SU-DHL-6 (cell line): ENCODE measurements at regions not wholly inside any gene's neighbourhood (a gene's known extent, or its start where the extent isn't known, plus 50 kb on each side); places are given as distances from the start of the nearest gene placed in this dataset.
"Not testable (repeated sequence)": the region's sequence is repeated elsewhere in the genome, so short reads cannot be mapped to it uniquely, and the experiment has no call there.

Experiments used
- H2AFZ ChIP-seq: fragments of 200-600 bp; sonication (generic); 2 replicates; pipeline ENCODE4 v1.6.1; 2014; ENCODE audit warnings: low read depth, mild to moderate bottlenecking, moderate library complexity, mixed read lengths, antibody characterized with exemption, low read length; ENCODE audit not compliant: severe bottlenecking
- H3F3A ChIP-seq: fragments of 200-600 bp; shearing (Covaris generic); 2 replicates; pipeline ENCODE4 v1.6.0; 2016; ENCODE audit warnings: antibody characterized with exemption, mild to moderate bottlenecking; ENCODE audit not compliant: insufficient read depth
- H3K27ac ChIP-seq: fragments of 200-600 bp; sonication (generic); 2 replicates; pipeline ENCODE4 v1.5.1; 2016; ENCODE audit warnings: low read depth, mild to moderate bottlenecking, low read length, moderate library complexity, mixed read lengths
- H3K27me3 ChIP-seq: fragments of 200-600 bp; sonication (generic), shearing (Covaris generic); 2 replicates; pipeline ENCODE4 v1.6.0; 2014; ENCODE audit warnings: mild to moderate bottlenecking, low read length
- H3K36me3 ChIP-seq: fragments of 200-600 bp; sonication (generic); 2 replicates; pipeline ENCODE4 v1.6.1; 2014; ENCODE audit warnings: mild to moderate bottlenecking, low read length, mixed read lengths
- H3K4me2 ChIP-seq: fragments of 300-600, 200-600 bp; shearing (Covaris generic), sonication (generic); 2 replicates; pipeline ENCODE4 v1.6.0; 2014; ENCODE audit warnings: low read length, low read depth, mild to moderate bottlenecking; ENCODE audit not compliant: poor library complexity, severe bottlenecking
- H3K4me3 ChIP-seq: fragments of 200-600 bp; sonication (generic); 2 replicates; pipeline ENCODE4 v1.5.1; 2014; ENCODE audit warnings: antibody characterized with exemption, low read length, mild to moderate bottlenecking, mixed read lengths; ENCODE audit not compliant: insufficient read depth, poor library complexity, severe bottlenecking
- H3K79me2 ChIP-seq: fragments of 200-600 bp; sonication (generic); 2 replicates; pipeline ENCODE4 v1.6.1; 2014; ENCODE audit warnings: mild to moderate bottlenecking, low read length, moderate library complexity; ENCODE audit not compliant: insufficient read depth
- H3K9ac ChIP-seq: fragments of 200-600 bp; sonication (generic); 2 replicates; pipeline ENCODE4 v1.7.0; 2014; ENCODE audit warnings: mild to moderate bottlenecking, low read length
- H3K9me2 ChIP-seq: fragments of 200-600 bp; sonication (generic); replicated peaks from 2 replicates; pipeline ENCODE4 v1.6.1; 2014; ENCODE audit warnings: low read length; ENCODE audit not compliant: insufficient read depth
- H3K9me3 ChIP-seq: fragments of 200-600 bp; sonication (generic); 2 replicates; pipeline ENCODE4 v1.6.1; 2014; ENCODE audit warnings: low read length, mixed read lengths; ENCODE audit not compliant: insufficient read depth
- H4K20me1 ChIP-seq: fragments of 200-600 bp; sonication (generic); 2 replicates; pipeline ENCODE4 v1.6.1; 2014; ENCODE audit warnings: low read depth, mild to moderate bottlenecking, antibody characterized with exemption, low read length, moderate library complexity, mixed read lengths
- EZH2phosphoT487 ChIP-seq: fragments of 200-600 bp; sonication (generic), shearing (Covaris generic); conservative IDR thresholded peaks from 2 replicates; pipeline ENCODE4 v1.6.1; 2018; ENCODE audit warnings: mild to moderate bottlenecking, antibody characterized with exemption, low read length, moderate library complexity, mixed read lengths
- TF ChIP-seq, protein P1 (sequence below): fragments of 200-600 bp; sonication (generic); IDR thresholded peaks from one replicate; pipeline ENCODE4 v1.5.1; 2017; ENCODE audit warnings: antibody characterized with exemption, mild to moderate bottlenecking, low read length, moderate library complexity; ENCODE audit not compliant: insufficient read depth, poor library complexity, severe bottlenecking

- H3K79me2 ChIP-seq, result no peaks in the 10 kb centered on the region
- H3K36me3 ChIP-seq, result no peaks in the 10 kb centered on the region
- no peaks in the 10 kb centered on the region for H4K20me1 ChIP-seq
- H3K4me2 ChIP-seq, result no peak overlapping the region
- no peak overlapping the region for H3K4me3 ChIP-seq
- H3F3A ChIP-seq, result no peaks in the 10 kb centered on the region
- no peak overlapping the region for H2AFZ ChIP-seq
- TF ChIP-seq EZH2phosphoT487, result no peak
- TF ChIP-seq, protein P1, sequence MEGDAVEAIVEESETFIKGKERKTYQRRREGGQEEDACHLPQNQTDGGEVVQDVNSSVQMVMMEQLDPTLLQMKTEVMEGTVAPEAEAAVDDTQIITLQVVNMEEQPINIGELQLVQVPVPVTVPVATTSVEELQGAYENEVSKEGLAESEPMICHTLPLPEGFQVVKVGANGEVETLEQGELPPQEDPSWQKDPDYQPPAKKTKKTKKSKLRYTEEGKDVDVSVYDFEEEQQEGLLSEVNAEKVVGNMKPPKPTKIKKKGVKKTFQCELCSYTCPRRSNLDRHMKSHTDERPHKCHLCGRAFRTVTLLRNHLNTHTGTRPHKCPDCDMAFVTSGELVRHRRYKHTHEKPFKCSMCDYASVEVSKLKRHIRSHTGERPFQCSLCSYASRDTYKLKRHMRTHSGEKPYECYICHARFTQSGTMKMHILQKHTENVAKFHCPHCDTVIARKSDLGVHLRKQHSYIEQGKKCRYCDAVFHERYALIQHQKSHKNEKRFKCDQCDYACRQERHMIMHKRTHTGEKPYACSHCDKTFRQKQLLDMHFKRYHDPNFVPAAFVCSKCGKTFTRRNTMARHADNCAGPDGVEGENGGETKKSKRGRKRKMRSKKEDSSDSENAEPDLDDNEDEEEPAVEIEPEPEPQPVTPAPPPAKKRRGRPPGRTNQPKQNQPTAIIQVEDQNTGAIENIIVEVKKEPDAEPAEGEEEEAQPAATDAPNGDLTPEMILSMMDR, result no peak
- H3K9me2 ChIP-seq, result no peaks in the 10 kb centered on the region
- no peaks in the 10 kb centered on the region for H3K9me3 ChIP-seq
- H3K27me3 ChIP-seq, result no peaks in the 10 kb centered on the region
- H3K27ac ChIP-seq, result no peak overlapping the region
- H3K9ac ChIP-seq, result no peak overlapping the region
Measured at GRCh38 chr5:34436761-34437501, 219.2 kb upstream of the RAI14 start.

- H3K9me2 ChIP-seq, result no peaks in the 10 kb centered on the region
- H2AFZ ChIP-seq, result no peak overlapping the region
- no peaks in the 10 kb centered on the region for H3K9me3 ChIP-seq
- H3K27me3 ChIP-seq, result no peaks in the 10 kb centered on the region
- TF ChIP-seq, protein P1, result no peak
- H3F3A ChIP-seq, result no peaks in the 10 kb centered on the region
- H3K4me3 ChIP-seq, result no peak overlapping the region
- H3K36me3 ChIP-seq, result no peaks in the 10 kb centered on the region
- no peaks in the 10 kb centered on the region for H3K79me2 ChIP-seq
- H3K27ac ChIP-seq, result no peak overlapping the region
- no peaks in the 10 kb centered on the region for H4K20me1 ChIP-seq
- no peak overlapping the region for H3K4me2 ChIP-seq
- no peak overlapping the region for H3K9ac ChIP-seq
Measured at GRCh38 chr5:34439601-34440000, 216.5 kb upstream of the RAI14 start.

GRCh38 chr5:34441767-34442166 lies 214.4 kb upstream of the RAI14 start:
- H2AFZ ChIP-seq, H3K9ac ChIP-seq, H3K36me3 ChIP-seq, H3K9me2 ChIP-seq, H3K9me3 ChIP-seq, H4K20me1 ChIP-seq, H3K27ac ChIP-seq, H3K4me2 ChIP-seq, H3K27me3 ChIP-seq, H3K79me2 ChIP-seq, H3F3A ChIP-seq, H3K4me3 ChIP-seq: not testable (repeated sequence)

DNA sequence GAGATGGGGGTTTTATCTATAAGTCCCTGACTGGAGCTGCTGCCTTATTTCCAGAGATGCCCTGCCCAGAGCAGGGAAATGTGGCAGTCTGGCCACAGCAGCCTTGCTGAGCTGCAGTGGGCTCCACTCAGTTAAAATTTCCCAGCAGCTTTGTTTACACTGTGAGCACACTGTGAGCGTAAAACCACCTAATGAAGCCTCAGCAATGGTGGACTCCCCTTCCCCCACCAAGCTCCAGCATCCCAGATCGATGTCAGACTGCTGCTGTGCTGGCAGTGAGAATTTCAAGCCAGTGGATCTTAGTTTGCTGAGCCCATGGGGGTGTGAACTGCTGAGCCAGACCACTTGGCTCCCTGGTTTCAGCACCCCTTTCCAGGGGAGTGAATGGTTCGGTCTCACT lies 208.7 kb upstream of the RAI14 start:
- TF ChIP-seq, protein P1, result no peak
- no peak for TF ChIP-seq EZH2phosphoT487
- H3K9me3 ChIP-seq, result no peaks in the 10 kb centered on the region
- H3F3A ChIP-seq, result no peaks in the 10 kb centered on the region
- no peak overlapping the region for H3K9ac ChIP-seq
- H3K36me3 ChIP-seq, result no peaks in the 10 kb centered on the region
- H2AFZ ChIP-seq, result no peak overlapping the region
- H3K9me2 ChIP-seq, result no peaks in the 10 kb centered on the region
- no peak overlapping the region for H3K4me3 ChIP-seq
- H3K27ac ChIP-seq, result no peak overlapping the region
- H4K20me1 ChIP-seq, result no peaks in the 10 kb centered on the region
- H3K4me2 ChIP-seq, result no peak overlapping the region
- no peaks in the 10 kb centered on the region for H3K27me3 ChIP-seq
- H3K79me2 ChIP-seq, result no peaks in the 10 kb centered on the region
